Neuronal stem cell (in vitro differentiated cells): ENCODE measurements at regions not wholly inside any gene's neighbourhood (a gene's known extent, or its start where the extent isn't known, plus 50 kb on each side); places are given as distances from the start of the nearest gene placed in this dataset.

Experiments
- DNase-seq: peaks from one replicate; pipeline ENCODE4 v3.0.0-alpha.2; 2013; ENCODE audit warnings: low spot score
- H2AFZ ChIP-seq: one replicate; pipeline ENCODE4 v1.6.1; 2013; ENCODE audit warnings: mild to moderate bottlenecking, low read length, inconsistent platforms
- H2AK5ac ChIP-seq: 2 replicates; pipeline ENCODE4 v1.6.1; 2013; ENCODE audit warnings: low read depth, mild to moderate bottlenecking, inconsistent platforms, low read length, moderate library complexity, mixed read lengths
- H2BK120ac ChIP-seq: 2 replicates; pipeline ENCODE4 v1.6.1; 2013; ENCODE audit warnings: low read depth, mild to moderate bottlenecking, inconsistent platforms, low read length, moderate library complexity, mixed read lengths
- H2BK12ac ChIP-seq: one replicate; pipeline ENCODE4 v1.6.1; 2013; ENCODE audit warnings: low read length, inconsistent platforms
- H2BK15ac ChIP-seq: 2 replicates; pipeline ENCODE4 v1.6.1; 2013; ENCODE audit warnings: mild to moderate bottlenecking, low read length, inconsistent platforms, mixed read lengths
- H2BK5ac ChIP-seq: one replicate; pipeline ENCODE4 v1.6.1; 2013; ENCODE audit warnings: inconsistent platforms, mild to moderate bottlenecking, low read length, moderate library complexity
- H3K14ac ChIP-seq: one replicate; pipeline ENCODE4 v1.6.1; 2013; ENCODE audit warnings: low read length, inconsistent platforms
- H3K18ac ChIP-seq: 2 replicates; pipeline ENCODE4 v1.6.1; 2013; ENCODE audit warnings: low read length, inconsistent platforms
- H3K23ac ChIP-seq: 2 replicates; pipeline ENCODE4 v1.6.1; 2013; ENCODE audit warnings: low read depth, mild to moderate bottlenecking, mixed read lengths, low read length, inconsistent platforms; ENCODE audit not compliant: poor library complexity
- H3K27ac ChIP-seq: replicated peaks from 3 replicates; pipeline ENCODE4 v1.5.1; 2013; ENCODE audit warnings: low read length, inconsistent platforms
- H3K27me3 ChIP-seq, 3 experiments: 2 replicates each; pipeline ENCODE4 v1.6.1; 2013; ENCODE audit warnings: low read length in 3 of 3, mild to moderate bottlenecking in 2 of 3, inconsistent platforms in 1 of 3, low read depth in 1 of 3, mixed read lengths in 1 of 3, moderate library complexity in 1 of 3; ENCODE audit not compliant: control insufficient read depth in 3 of 3, insufficient read depth in 3 of 3
- H3K36me3 ChIP-seq, 2 donors: replicated peaks in 1 of 2; 2 replicates each; pipeline ENCODE4 v1.6.1; 2013; ENCODE audit warnings: low read length in 2 of 2; ENCODE audit not compliant: control insufficient read depth in 2 of 2, insufficient read depth in 2 of 2
- H3K4ac ChIP-seq: 2 replicates; pipeline ENCODE4 v1.6.1; 2013; ENCODE audit warnings: inconsistent platforms, mild to moderate bottlenecking, low read length, moderate library complexity
- H3K4me1 ChIP-seq, 2 donors: 1 replicate in 1 of 2; 2 replicates in 1 of 2; pipeline ENCODE4 v1.6.1; 2013; ENCODE audit warnings: low read length in 2 of 2, low read depth in 1 of 2; ENCODE audit not compliant: control insufficient read depth in 2 of 2, insufficient read depth in 1 of 2
- H3K4me2 ChIP-seq: one replicate; pipeline ENCODE4 v1.6.1; 2013; ENCODE audit warnings: mild to moderate bottlenecking, low read length, inconsistent platforms; ENCODE audit not compliant: insufficient read depth, poor library complexity, severe bottlenecking
- H3K4me3 ChIP-seq, 2 donors: 2 replicates each; pipeline ENCODE4 v1.5.1; 2013; ENCODE audit warnings: low read length in 2 of 2, mild to moderate bottlenecking in 2 of 2, inconsistent platforms in 1 of 2, moderate library complexity in 1 of 2
- H3K79me1 ChIP-seq: one replicate; pipeline ENCODE4 v1.6.1; 2013; ENCODE audit warnings: low read depth, mild to moderate bottlenecking, inconsistent platforms, low read length, moderate library complexity
- H3K9ac ChIP-seq: one replicate; pipeline ENCODE4 v1.6.1; 2013; ENCODE audit warnings: mild to moderate bottlenecking, low read depth, low read length, inconsistent platforms; ENCODE audit not compliant: poor library complexity
- H3K9me3 ChIP-seq, 2 donors: replicated peaks in 1 of 2; 2 replicates each; pipeline versions ENCODE3 to v1.6.1; 2013; ENCODE audit warnings: low read length in 2 of 2, mild to moderate bottlenecking in 2 of 2, inconsistent platforms in 1 of 2, low read depth in 1 of 2, mixed read lengths in 1 of 2, moderate library complexity in 1 of 2; ENCODE audit not compliant: control insufficient read depth in 2 of 2, insufficient read depth in 1 of 2
- H4K8ac ChIP-seq: one replicate; pipeline ENCODE4 v1.6.1; 2013; ENCODE audit warnings: low read depth, mild to moderate bottlenecking, inconsistent platforms, low read length, moderate library complexity
- H4K91ac ChIP-seq: one replicate; pipeline ENCODE4 v1.6.1; 2013; ENCODE audit warnings: low read length, low read depth, mild to moderate bottlenecking, inconsistent platforms; ENCODE audit not compliant: poor library complexity
- WGBS, 2 donors: extraction: QIAGEN DNeasy Blood & Tissue Kit; methylation state at CpG; one replicate each; pipeline ENCODE4 v1.1.7; 2013; ENCODE audit warnings: missing lambda C conversion rate in 2 of 2, mixed read lengths in 1 of 2; ENCODE audit not compliant: insufficient read length in 2 of 2, insufficient replicate concordance in 1 of 2; ENCODE audit errors: extremely low coverage in 2 of 2; 5-methylcytosine and 5-hydroxymethylcytosine counted together

DNA sequence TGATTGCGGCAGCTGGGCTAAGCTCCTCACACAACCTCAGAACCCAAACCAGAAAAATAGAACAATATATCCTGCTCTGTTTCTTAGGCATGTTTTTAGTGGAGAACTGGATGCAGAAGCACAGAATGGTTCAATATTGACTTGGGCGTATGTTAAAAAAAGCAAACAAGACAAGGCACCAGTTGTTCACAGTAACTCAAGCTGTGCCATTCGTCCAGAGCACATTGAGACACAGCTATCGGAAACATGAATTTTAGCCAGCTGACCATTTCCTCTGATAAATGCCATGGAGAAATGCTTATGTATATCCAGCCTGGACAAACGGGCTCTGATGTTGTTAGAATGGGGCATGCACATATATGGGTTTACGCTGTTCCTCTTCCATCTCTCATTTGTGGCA, 129.2 kb upstream of the PDZRN3 start:
- H4K91ac ChIP-seq = no peak overlapping the region
- H3K9me3 ChIP-seq = peaks cover 0 to 3% of the 10 kb centered on the region in 2 donors
- no peak overlapping the region for H3K9ac ChIP-seq
- H3K18ac ChIP-seq = no peak overlapping the region
- no peak overlapping the region for H3K14ac ChIP-seq
- H3K27me3 ChIP-seq = no peaks in the 10 kb centered on the region
- no peak overlapping the region for H2BK5ac ChIP-seq
- H3K4me3 ChIP-seq = no peak overlapping the region
- H3K4ac ChIP-seq = no peak overlapping the region
- peaks cover 4 to 9% of the 10 kb centered on the region in 2 donors for H3K4me1 ChIP-seq
- no peak overlapping the region for H2BK15ac ChIP-seq
- H4K8ac ChIP-seq = no peak overlapping the region
- H3K4me2 ChIP-seq = no peak overlapping the region
- H2BK12ac ChIP-seq = no peak overlapping the region
- no peak overlapping the region for H3K23ac ChIP-seq
- no peak overlapping the region for H2AK5ac ChIP-seq
- no CpG with 5 or more reads among the region's 6 CpGs for WGBS, 2 donors
- no peaks in the 10 kb centered on the region for H3K36me3 ChIP-seq
- no peak overlapping the region for H2BK120ac ChIP-seq
- H3K79me1 ChIP-seq = no peaks in the 10 kb centered on the region
- DNase-seq = no peak
- H3K27ac ChIP-seq = no peak overlapping the region
- H2AFZ ChIP-seq = no peak overlapping the region

DNA sequence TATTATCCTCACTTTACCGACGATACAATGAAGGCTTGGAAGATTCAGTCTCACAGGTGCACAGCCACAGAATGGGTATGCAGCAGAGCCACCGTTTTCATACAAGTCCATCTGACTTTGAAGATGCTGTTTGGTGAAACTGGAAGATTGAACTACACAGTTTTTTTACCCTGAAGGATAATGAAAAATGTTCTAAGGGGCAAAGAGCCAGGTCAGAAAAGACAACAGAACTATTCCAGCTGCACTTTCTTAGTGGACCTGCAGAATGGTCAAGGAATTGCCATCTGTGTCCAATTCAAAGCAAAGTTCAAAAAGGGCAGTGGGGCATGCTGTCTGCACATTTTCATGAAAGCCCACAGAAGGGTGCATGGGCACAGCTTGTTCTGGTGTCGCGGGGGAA, 127.6 kb upstream of the PDZRN3 start:
- no peak overlapping the region for H2BK15ac ChIP-seq
- no peak overlapping the region for H2AFZ ChIP-seq
- WGBS, 2 donors = no CpG with 5 or more reads among the region's 5 CpGs

DNA sequence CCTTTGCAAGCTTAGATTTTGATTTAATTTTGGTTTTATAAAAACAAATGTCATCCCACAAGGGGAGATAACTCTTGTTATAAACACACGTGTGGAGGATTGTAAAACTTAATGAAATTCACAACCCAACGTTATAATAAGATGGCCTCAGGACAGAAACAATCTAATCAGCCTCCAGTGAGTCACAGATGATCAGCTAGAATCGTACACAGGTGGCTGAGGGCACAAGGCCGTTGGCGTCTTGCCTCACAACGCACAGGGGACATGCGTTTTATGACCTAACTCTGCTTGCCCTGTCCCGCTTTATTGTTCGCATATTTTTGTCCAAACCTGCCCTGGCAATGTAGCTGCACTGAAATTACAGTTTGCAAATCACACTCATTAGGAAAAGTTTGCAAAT, 121.9 kb upstream of the PDZRN3 start:
- Histone ChIP-seq H3K4me3 (peak overlapping the region in 1 of 2 donors; percentile 64), H4K8ac (no peak overlapping the region), H3K27ac (no peak overlapping the region), H3K36me3 (no peaks in the 10 kb centered on the region), H2BK15ac (no peak overlapping the region), H2BK5ac (no peak overlapping the region), H2BK120ac (no peak overlapping the region), H3K18ac (no peak overlapping the region), H3K9ac (no peak overlapping the region), H2AFZ (peak overlapping the region; percentile 9), H4K91ac (no peak overlapping the region), H3K4ac (no peak overlapping the region), H2BK12ac (no peak overlapping the region), H3K23ac (no peak overlapping the region), H3K4me2 (no peak overlapping the region), H3K9me3 (no peaks in the 10 kb centered on the region), H3K27me3 (no peaks in the 10 kb centered on the region), H3K14ac (no peak overlapping the region), H3K4me1 (peaks cover 0 to 3% of the 10 kb centered on the region in 2 donors), H2AK5ac (no peak overlapping the region), H3K79me1 (no peaks in the 10 kb centered on the region)
- no CpG with 5 or more reads among the region's 9 CpGs for WGBS, 2 donors
- DNase-seq = no peak

More for the DNA sequence above, 127.6 kb upstream of the PDZRN3 start:
- no peaks in the 10 kb centered on the region for H3K27me3 ChIP-seq
- H3K79me1 ChIP-seq = no peaks in the 10 kb centered on the region
- H4K8ac ChIP-seq = no peak overlapping the region
- no peak overlapping the region for H3K4me3 ChIP-seq
- H2AK5ac ChIP-seq = no peak overlapping the region
- no peak overlapping the region for H3K4ac ChIP-seq
- H3K9ac ChIP-seq = no peak overlapping the region
- no peak overlapping the region for H3K23ac ChIP-seq
- H3K9me3 ChIP-seq = peaks cover 0 to 3% of the 10 kb centered on the region in 2 donors
- H3K14ac ChIP-seq = no peak overlapping the region
- H3K27ac ChIP-seq = no peak overlapping the region
- DNase-seq = no peak
- no peak overlapping the region for H2BK12ac ChIP-seq
- no peak overlapping the region for H3K18ac ChIP-seq
- H3K4me2 ChIP-seq = no peak overlapping the region
- H4K91ac ChIP-seq = no peak overlapping the region
- H3K36me3 ChIP-seq = no peaks in the 10 kb centered on the region
- H2BK5ac ChIP-seq = no peak overlapping the region
- peaks cover 4 to 9% of the 10 kb centered on the region in 2 donors for H3K4me1 ChIP-seq
- H2BK120ac ChIP-seq = no peak overlapping the region

DNA sequence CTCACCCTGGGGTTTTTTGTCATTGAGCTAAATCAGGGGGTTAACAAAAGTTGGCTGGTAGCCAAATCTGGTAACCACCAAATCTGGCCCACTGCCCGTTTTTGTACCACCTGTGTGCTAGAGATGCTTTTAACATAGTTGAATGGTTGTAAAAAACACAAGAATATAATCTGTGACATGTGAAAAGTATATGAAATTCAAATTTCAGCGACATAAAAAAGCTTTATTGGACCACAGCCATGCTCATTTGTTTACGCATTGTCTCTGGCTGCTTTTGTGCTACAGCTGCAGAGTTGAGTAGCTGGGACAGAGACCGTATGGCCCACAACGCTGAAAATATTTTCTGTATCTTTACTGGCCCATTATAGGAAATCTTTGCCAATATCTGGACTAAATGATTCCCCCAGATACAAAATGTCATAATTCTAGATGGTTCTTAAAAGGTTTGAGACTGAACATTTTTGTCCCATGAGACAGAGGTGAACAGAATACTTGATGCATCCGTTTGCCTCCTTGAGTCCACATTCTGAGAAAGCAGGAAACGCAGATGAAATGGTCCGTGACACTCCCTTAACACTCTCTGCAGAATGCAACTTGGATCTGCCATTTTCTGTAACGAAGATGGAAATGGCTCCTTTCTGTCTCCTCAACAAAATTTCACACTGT, 120.9 kb upstream of the PDZRN3 start:
- Histone ChIP-seq H2BK15ac (no peak overlapping the region), H3K27ac (no peak overlapping the region), H3K4me1 (no peaks in the 10 kb centered on the region), H2BK120ac (no peak overlapping the region), H3K9ac (no peak overlapping the region), H2BK12ac (no peak overlapping the region), H3K14ac (no peak overlapping the region), H2BK5ac (no peak overlapping the region), H3K4me2 (no peak overlapping the region), H3K18ac (no peak overlapping the region), H3K27me3 (no peaks in the 10 kb centered on the region), H3K4ac (no peak overlapping the region), H3K23ac (no peak overlapping the region), H3K79me1 (no peaks in the 10 kb centered on the region), H3K9me3 (no peaks in the 10 kb centered on the region), H4K8ac (no peak overlapping the region), H2AFZ (no peak overlapping the region), H2AK5ac (no peak overlapping the region), H3K36me3 (no peaks in the 10 kb centered on the region), H4K91ac (no peak overlapping the region), H3K4me3 (no peak overlapping the region)
- WGBS, 2 donors = no CpG with 5 or more reads among the region's 9 CpGs
- DNase-seq = no peak
